ENCODE measurements at regions not wholly inside any gene's neighbourhood (a gene's known extent, or its start where the extent isn't known, plus 50 kb on each side); places are given as distances from the start of the nearest gene placed in this dataset.

- BruUV-seq (replicated peaks): no TSS peak
- H3K79me2 ChIP-seq (ENCODE audit: insufficient read depth, low read length): no peaks in the 10 kb centered on the region
- H3K9ac ChIP-seq (ENCODE audit: low read length): no peak overlapping the region
- no peaks in the 10 kb centered on the region for H3K9me2 ChIP-seq (ENCODE audit: insufficient read depth)
- no peaks in the 10 kb centered on the region for H3K4me1 ChIP-seq (ENCODE audit: control insufficient read depth in 1 of 2, insufficient read depth in 2 of 2, low read length in 2 of 2)
- H4K20me1 ChIP-seq (ENCODE audit: insufficient read depth): no peaks in the 10 kb centered on the region
- ChIA-PET POLR2A (no interaction called here), CTCF (no interaction called here), RAD21 (ENCODE audit: low non-redundant PET in 1 of 2, low total read pairs in 2 of 2, uncharacterized antibody in 2 of 2, unreplicated experiment in 2 of 2) (no interaction called here)
- no peak overlapping the region for H2AFZ ChIP-seq (ENCODE audit: low read depth, low read length, poor library complexity, severe bottlenecking)
- H3K36me3 ChIP-seq (ENCODE audit: control insufficient read depth in 1 of 2, insufficient read depth in 2 of 2, low read length in 2 of 2): no peaks in the 10 kb centered on the region
- no peak overlapping the region for H3K4me2 ChIP-seq (ENCODE audit: low read length)
- no peaks in the 10 kb centered on the region for H3K27me3 ChIP-seq (ENCODE audit: insufficient read depth, low read length)
- intact Hi-C loops (cut with micrococcal nuclease): no loop called here
- H3K4me3 ChIP-seq (replicated peaks in 1 of 2; ENCODE audit: low read depth in 1 of 2, low read length in 2 of 2): no peak overlapping the region
- no peak for DNase-seq (ENCODE audit: low read depth, low spot score)
- H3K9me3 ChIP-seq (ENCODE audit: control insufficient read depth in 1 of 2, insufficient read depth in 1 of 2, low read depth in 1 of 2, low read length in 2 of 2): peaks cover 0 to 24% of the 10 kb centered on the region in 2 experiments; a peak in 2 of 4 replicates
- ATAC-seq: no peak
- H3K27ac ChIP-seq (ENCODE audit: low read depth, low read length): no peak overlapping the region
- no peak for TF ChIP-seq ZNF274 (IDR thresholded peaks at IDR 0.05; ENCODE audit: low read depth, low read length)
These were observed 160.2 kb downstream of the TOX3 start for GRCh38 chr16:52386694-52387093.

GRCh38 chr16:52384378-52384777, 162.6 kb downstream of the TOX3 start:
- Histone ChIP-seq H3K27ac (ENCODE audit: low read depth, low read length) (no peak overlapping the region), H3K27me3 (ENCODE audit: insufficient read depth, low read length) (no peaks in the 10 kb centered on the region), H2AFZ (ENCODE audit: low read depth, low read length, poor library complexity, severe bottlenecking) (no peak overlapping the region), H3K36me3 (ENCODE audit: control insufficient read depth in 1 of 2, insufficient read depth in 2 of 2, low read length in 2 of 2) (no peaks in the 10 kb centered on the region), H3K4me2 (ENCODE audit: low read length) (no peak overlapping the region), H3K9me3 (ENCODE audit: control insufficient read depth in 1 of 2, insufficient read depth in 1 of 2, low read depth in 1 of 2, low read length in 2 of 2) (peaks cover 0 to 21% of the 10 kb centered on the region in 2 experiments; a peak in 2 of 4 replicates), H4K20me1 (ENCODE audit: insufficient read depth) (no peaks in the 10 kb centered on the region), H3K4me1 (ENCODE audit: control insufficient read depth in 1 of 2, insufficient read depth in 2 of 2, low read length in 2 of 2) (no peaks in the 10 kb centered on the region), H3K79me2 (ENCODE audit: insufficient read depth, low read length) (no peaks in the 10 kb centered on the region), H3K9ac (ENCODE audit: low read length) (no peak overlapping the region), H3K4me3 (replicated peaks in 1 of 2; ENCODE audit: low read depth in 1 of 2, low read length in 2 of 2) (no peak overlapping the region), H3K9me2 (ENCODE audit: insufficient read depth) (no peaks in the 10 kb centered on the region)
- DNase-seq (ENCODE audit: low read depth, low spot score) (no peak), ATAC-seq (no peak)
- POLR2A ChIA-PET: no interaction called here
- intact Hi-C loops (cut with micrococcal nuclease): no loop called here
- RAD21 ChIA-PET (ENCODE audit: low non-redundant PET in 1 of 2, low total read pairs in 2 of 2, uncharacterized antibody in 2 of 2, unreplicated experiment in 2 of 2): no interaction called here
- CTCF ChIA-PET: no interaction called here
- TF ChIP-seq POLR2A (IDR thresholded peaks at IDR 0.05; ENCODE audit: borderline replicate concordance, extremely low read depth, insufficient read depth, insufficient read length) (no peak), RAD21 (IDR thresholded peaks at IDR 0.05; ENCODE audit: low read depth) (no peak), ATF3 (IDR thresholded peaks at IDR 0.05) (no peak), SRF (IDR thresholded peaks at IDR 0.05; ENCODE audit: low read depth) (no peak), SIN3A (IDR thresholded peaks at IDR 0.05; ENCODE audit: low read depth) (no peak), SP1 (IDR thresholded peaks at IDR 0.05; ENCODE audit: low read depth) (no peak), YY1 (IDR thresholded peaks at IDR 0.05; ENCODE audit: extremely low read depth, insufficient replicate concordance, low read depth, low read length) (no peak), ZBTB33 (IDR thresholded peaks at IDR 0.05; ENCODE audit: extremely low read depth, insufficient replicate concordance, low read length) (no peak), CBX3 (IDR thresholded peaks at IDR 0.05; ENCODE audit: low read depth) (no peak), MAX (IDR thresholded peaks at IDR 0.05) (no peak), EZH2 (IDR thresholded peaks at IDR 0.05) (no peak), ELF1 (IDR thresholded peaks at IDR 0.05; ENCODE audit: borderline replicate concordance, low read depth) (no peak), ZFX (IDR thresholded peaks at IDR 0.05) (no peak), POLR2AphosphoS5 (IDR thresholded peaks at IDR 0.05; ENCODE audit: low read depth, low read length) (no peak), FOSL1 (IDR thresholded peaks at IDR 0.05; ENCODE audit: low read depth) (no peak), ZNF274 (IDR thresholded peaks at IDR 0.05; ENCODE audit: low read depth, low read length) (no peak), EGR1 (IDR thresholded peaks at IDR 0.05; ENCODE audit: low read depth) (no peak), TCF7L2 (IDR thresholded peaks at IDR 0.05; ENCODE audit: borderline replicate concordance, extremely low read depth, insufficient read depth, insufficient read length) (no peak)
- BruUV-seq (replicated peaks): no TSS peak
